ENCODE measurements at regions not wholly inside any gene's neighbourhood (a gene's known extent, or its start where the extent isn't known, plus 50 kb on each side); places are given as distances from the start of the nearest gene placed in this dataset.

DNA sequence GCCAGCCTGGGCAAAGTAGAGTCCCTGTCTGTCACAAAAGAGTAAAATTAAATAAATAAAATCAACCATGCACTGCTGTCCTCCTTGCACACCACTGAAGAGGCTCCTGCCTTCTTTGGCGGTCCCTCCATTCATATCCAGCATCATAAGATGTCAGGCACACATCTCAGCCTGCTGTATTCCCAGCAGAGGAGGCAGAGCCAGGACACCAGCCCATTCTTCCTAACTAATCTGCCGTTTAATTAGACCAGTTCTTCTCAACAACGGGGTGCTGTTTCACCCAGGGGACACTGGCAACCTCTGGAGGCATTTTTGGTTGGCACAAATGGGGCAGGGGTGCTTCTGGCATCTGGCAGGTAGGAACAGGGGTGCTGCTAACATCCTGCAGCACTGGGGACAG, 119.7 kb downstream of the ETS2 start:
- DNase-seq = no peak
- H3K27ac Mint-ChIP-seq = no peak overlapping the region
- H3K27me3 Mint-ChIP-seq = peaks cover 9% of the 10 kb centered on the region
- no peaks in the 10 kb centered on the region for H3K36me3 Mint-ChIP-seq (ENCODE audit: low read depth)
- H3K4me1 Mint-ChIP-seq = peaks cover 2% of the 10 kb centered on the region
- CTCF ChIA-PET = no interaction called here
- POLR2A ChIA-PET = no interaction called here
- H3K9me3 Mint-ChIP-seq = peaks cover 7% of the 10 kb centered on the region
- no peak overlapping the region for H3K4me3 Mint-ChIP-seq

- DNase-seq = no peak
- Mint-ChIP-seq H3K4me1 (peaks cover 2% of the 10 kb centered on the region), H3K27ac (no peak overlapping the region), H3K4me3 (no peak overlapping the region), H3K36me3 (ENCODE audit: low read depth) (no peaks in the 10 kb centered on the region), H3K27me3 (peaks cover 9% of the 10 kb centered on the region), H3K9me3 (peaks cover 6% of the 10 kb centered on the region)
- CTCF ChIA-PET = no interaction called here
- POLR2A ChIA-PET = no interaction called here
These were observed 119.2 kb downstream of the ETS2 start for GRCh38 chr21:38924954-38925353.

GRCh38 chr21:38923429-38923828, 117.7 kb downstream of the ETS2 start:
- no peak overlapping the region for H3K4me3 Mint-ChIP-seq
- CTCF ChIA-PET = no interaction called here
- POLR2A ChIA-PET = no interaction called here

GRCh38 chr21:38922474-38923235, 116.9 kb downstream of the ETS2 start:
- ChIA-PET CTCF (no interaction called here), POLR2A (no interaction called here)
- Mint-ChIP-seq H3K9me3 (no peaks in the 10 kb centered on the region), H3K4me1 (peaks cover 2% of the 10 kb centered on the region), H3K27me3 (peaks cover 12% of the 10 kb centered on the region), H3K4me3 (no peak overlapping the region), H3K27ac (no peak overlapping the region), H3K36me3 (ENCODE audit: low read depth) (no peaks in the 10 kb centered on the region)
- DNase-seq = no peak

More at GRCh38 chr21:38923429-38923828, 117.7 kb downstream of the ETS2 start:
- Mint-ChIP-seq H3K4me1 (peaks cover 2% of the 10 kb centered on the region), H3K9me3 (peaks cover 3% of the 10 kb centered on the region), H3K36me3 (ENCODE audit: low read depth) (no peaks in the 10 kb centered on the region), H3K27ac (no peak overlapping the region), H3K27me3 (peaks cover 12% of the 10 kb centered on the region)
- no peak for DNase-seq

- H3K4me1 Mint-ChIP-seq = peaks cover 2% of the 10 kb centered on the region
- H3K27ac Mint-ChIP-seq = no peak overlapping the region
- CTCF ChIA-PET = no interaction called here
- no peak overlapping the region for H3K4me3 Mint-ChIP-seq
- peaks cover 14% of the 10 kb centered on the region for H3K27me3 Mint-ChIP-seq
- no peaks in the 10 kb centered on the region for H3K36me3 Mint-ChIP-seq (ENCODE audit: low read depth)
- no peak for DNase-seq
- POLR2A ChIA-PET = no interaction called here
- no peaks in the 10 kb centered on the region for H3K9me3 Mint-ChIP-seq
These were observed 116.0 kb downstream of the ETS2 start for GRCh38 chr21:38921511-38922251.

GRCh38 chr21:38920631-38921398, 115.1 kb downstream of the ETS2 start:
- CTCF ChIA-PET = no interaction called here

GRCh38 chr21:38918607-38919346, 113.0 kb downstream of the ETS2 start:
- Mint-ChIP-seq H3K4me1 (no peaks in the 10 kb centered on the region), H3K27ac (no peak overlapping the region), H3K27me3 (peaks cover 12% of the 10 kb centered on the region), H3K4me3 (no peak overlapping the region), H3K9me3 (no peaks in the 10 kb centered on the region), H3K36me3 (ENCODE audit: low read depth) (no peaks in the 10 kb centered on the region)
- POLR2A ChIA-PET = no interaction called here
- DNase-seq = no peak
- CTCF ChIA-PET = no interaction called here

More at GRCh38 chr21:38920631-38921398, 115.1 kb downstream of the ETS2 start:
- Mint-ChIP-seq H3K9me3 (no peaks in the 10 kb centered on the region), H3K4me3 (no peak overlapping the region), H3K4me1 (no peaks in the 10 kb centered on the region), H3K27ac (no peak overlapping the region), H3K36me3 (ENCODE audit: low read depth) (no peaks in the 10 kb centered on the region), H3K27me3 (peaks cover 12% of the 10 kb centered on the region)
- POLR2A ChIA-PET = no interaction called here
- no peak for DNase-seq

- POLR2A ChIA-PET = no interaction called here
- CTCF ChIA-PET = no interaction called here
- no peaks in the 10 kb centered on the region for H3K9me3 Mint-ChIP-seq
These were observed 111.5 kb downstream of the ETS2 start for GRCh38 chr21:38917043-38917774.

DNA sequence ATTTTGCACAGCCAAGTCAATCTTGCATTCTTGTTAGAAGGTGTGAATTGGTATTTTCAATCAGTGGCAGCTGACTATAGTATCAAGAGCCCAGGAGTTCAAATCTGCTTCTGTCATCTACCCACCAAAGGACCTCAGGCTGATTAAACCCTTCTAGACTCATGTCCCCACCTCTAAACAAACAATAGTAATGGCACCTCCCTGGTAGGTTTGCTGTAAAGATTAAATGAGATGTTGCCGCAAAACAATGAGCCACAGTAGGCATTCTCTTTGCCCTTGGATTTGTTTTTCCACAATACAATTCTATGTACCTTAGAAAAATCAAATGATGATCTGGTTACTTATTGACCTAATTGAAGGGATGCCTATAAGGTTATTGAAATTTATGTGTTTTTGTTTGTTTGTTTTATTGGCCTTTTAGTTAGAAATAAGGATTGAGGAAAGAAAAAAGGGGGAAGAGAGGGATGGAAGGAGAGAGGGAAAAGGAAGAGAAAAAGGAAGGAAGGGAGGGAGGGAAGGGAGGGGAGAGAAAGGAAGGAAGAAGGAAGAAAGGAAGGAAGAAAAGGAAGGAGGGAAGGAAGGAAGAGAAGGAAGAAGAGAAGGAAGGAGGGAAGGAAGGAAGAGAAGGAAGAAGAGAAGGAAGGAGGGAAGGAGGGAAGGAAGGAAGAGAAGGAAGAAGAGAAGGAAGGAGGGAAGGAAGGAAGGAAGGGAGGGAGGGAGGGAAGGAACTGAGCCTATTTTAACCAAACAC, 110.7 kb downstream of the ETS2 start:
- no peak overlapping the region for H3K4me3 Mint-ChIP-seq
- H3K27ac Mint-ChIP-seq = no peak overlapping the region
- H3K9me3 Mint-ChIP-seq = no peaks in the 10 kb centered on the region
- ChIA-PET POLR2A (no interaction called here), CTCF (no interaction called here)
- DNase-seq = no peak
- no peaks in the 10 kb centered on the region for H3K4me1 Mint-ChIP-seq
- no peaks in the 10 kb centered on the region for H3K36me3 Mint-ChIP-seq (ENCODE audit: low read depth)
- peaks cover 8% of the 10 kb centered on the region for H3K27me3 Mint-ChIP-seq

More at GRCh38 chr21:38917043-38917774, 111.5 kb downstream of the ETS2 start:
- Mint-ChIP-seq H3K27me3 (peaks cover 9% of the 10 kb centered on the region), H3K27ac (no peak overlapping the region), H3K4me1 (no peaks in the 10 kb centered on the region), H3K4me3 (no peak overlapping the region), H3K36me3 (ENCODE audit: low read depth) (no peaks in the 10 kb centered on the region)
- DNase-seq = no peak

DNA sequence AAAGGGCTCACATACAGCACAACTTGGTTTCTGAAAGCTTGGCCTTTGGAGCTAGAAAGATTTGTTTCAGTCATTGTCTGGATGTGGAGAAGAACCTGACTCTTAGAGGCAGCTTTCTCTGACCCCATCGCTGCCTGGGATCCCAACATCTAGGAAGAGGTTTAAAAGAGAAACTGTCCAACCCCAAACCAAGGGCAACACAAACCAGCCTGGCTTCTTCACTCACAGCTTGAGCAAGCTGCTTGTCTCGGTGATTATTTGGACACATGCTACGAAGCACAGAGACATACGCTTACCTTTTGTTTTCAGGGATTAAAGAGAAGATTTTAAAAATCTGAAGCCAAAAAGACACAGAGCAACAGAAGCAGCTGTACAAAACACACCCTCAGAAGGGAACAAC, 109.8 kb downstream of the ETS2 start:
- POLR2A ChIA-PET = no interaction called here
- CTCF ChIA-PET = no interaction called here

DNA sequence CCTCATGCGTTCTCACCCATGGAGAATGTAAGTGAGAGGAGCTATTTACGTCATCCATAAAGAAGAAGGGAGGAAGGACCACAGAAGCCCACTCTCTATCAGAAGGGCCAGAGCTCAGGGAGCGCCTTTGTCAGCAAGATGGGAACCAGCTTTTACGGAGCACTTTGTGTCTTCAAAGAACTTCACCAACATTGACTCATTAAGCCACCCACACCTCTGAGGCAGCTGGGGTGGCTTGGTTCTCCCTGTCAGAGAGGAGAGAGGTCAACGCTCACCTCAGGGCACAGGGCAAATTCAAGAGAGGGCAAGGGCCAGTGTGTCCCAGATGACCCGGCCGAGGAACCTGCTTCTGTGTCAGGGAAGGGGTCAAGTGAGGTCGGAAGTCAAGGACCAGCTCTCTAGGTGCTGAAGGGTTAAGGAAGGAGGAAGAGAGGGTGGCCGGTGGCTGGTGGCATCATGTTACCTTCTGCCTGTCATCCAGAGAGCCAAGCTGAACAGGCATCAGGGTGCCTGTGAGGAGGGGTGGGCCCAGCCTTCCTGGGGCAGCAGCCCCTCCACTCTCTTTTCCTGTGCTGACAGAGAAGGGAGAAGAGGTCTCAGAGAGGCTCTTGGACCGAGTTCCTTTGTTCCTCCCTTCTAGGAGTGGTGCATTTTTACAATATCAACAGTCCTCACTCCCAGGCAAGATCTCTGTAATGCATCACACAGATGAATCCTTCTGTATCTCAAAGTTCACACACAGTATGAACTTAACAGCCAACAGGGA, 109.0 kb downstream of the ETS2 start:
- Mint-ChIP-seq H3K36me3 (ENCODE audit: low read depth) (no peaks in the 10 kb centered on the region), H3K27ac (no peak overlapping the region), H3K4me1 (no peaks in the 10 kb centered on the region), H3K9me3 (no peaks in the 10 kb centered on the region), H3K27me3 (peaks cover 10% of the 10 kb centered on the region), H3K4me3 (no peak overlapping the region)
- DNase-seq = no peak
- POLR2A ChIA-PET = no interaction called here
- CTCF ChIA-PET = no interaction called here

More for the DNA sequence above, 109.8 kb downstream of the ETS2 start:
- H3K9me3 Mint-ChIP-seq = no peaks in the 10 kb centered on the region
- no peak overlapping the region for H3K27ac Mint-ChIP-seq
- no peak for DNase-seq
- H3K4me1 Mint-ChIP-seq = no peaks in the 10 kb centered on the region
- peaks cover 11% of the 10 kb centered on the region for H3K27me3 Mint-ChIP-seq
- H3K36me3 Mint-ChIP-seq (ENCODE audit: low read depth) = no peaks in the 10 kb centered on the region
- no peak overlapping the region for H3K4me3 Mint-ChIP-seq
